Stimulated activated CD8-positive, alpha-beta memory T cell treated with anti-CD3 and anti-CD28 coated beads, Interleukin-4, amount 100 ng/mL, for 1 hour (primary cell): ENCODE measurements at regions not wholly inside any gene's neighbourhood (a gene's known extent, or its start where the extent isn't known, plus 50 kb on each side); places are given as distances from the start of the nearest gene placed in this dataset.
A peak's percentile ranks its signal among the peaks of the same experiment; 100 is the strongest.
"Not testable (repeated sequence)": the region's sequence is repeated elsewhere in the genome, so short reads cannot be mapped to it uniquely, and the experiment has no call there.

Source experiments
- DNase-seq, 2 donors: peaks; one replicate each; pipeline ENCODE4 v3.0.0-alpha.2; 2020; ENCODE audit warnings: low read depth in 2 of 2, low spot score in 1 of 2

GRCh38 chr6:141513830-141514229 lies 618.9 kb upstream of the GJE1 start:
- no peak for DNase-seq

- DNase-seq, result no peak
Measured at GRCh38 chr6:141510803-141511202, 621.9 kb upstream of the GJE1 start.

- not testable (repeated sequence) for DNase-seq
Measured at GRCh38 chr6:141506062-141506461, 626.7 kb upstream of the GJE1 start.

GRCh38 chr6:141504318-141504717 lies 628.4 kb upstream of the GJE1 start:
- DNase-seq, result not testable (repeated sequence)

GRCh38 chr6:141501616-141502015 lies 631.1 kb upstream of the GJE1 start:
- DNase-seq, result no peak

GRCh38 chr6:141498977-141499376 lies 633.7 kb upstream of the GJE1 start:
- DNase-seq, result no peak

- DNase-seq, result no peak
Measured at GRCh38 chr6:141492521-141493284, 640.0 kb upstream of the GJE1 start.

GRCh38 chr6:141491684-141492083 lies 641.0 kb upstream of the GJE1 start:
- no peak for DNase-seq

GRCh38 chr6:141490982-141491381 lies 641.7 kb upstream of the GJE1 start:
- no peak for DNase-seq

- no peak for DNase-seq
Measured at GRCh38 chr6:141488488-141488887, 644.2 kb upstream of the GJE1 start.

- no peak for DNase-seq
Measured at GRCh38 chr6:141486942-141487341, 645.8 kb upstream of the GJE1 start.

- DNase-seq, result no peak
Measured at GRCh38 chr6:141484711-141485110, 648.0 kb upstream of the GJE1 start.

- DNase-seq, result peak; percentile 9 to 23
Measured at GRCh38 chr6:141483598-141484061, 649.1 kb upstream of the GJE1 start.

GRCh38 chr6:141482796-141483597 lies 649.7 kb upstream of the GJE1 start:
- no peak for DNase-seq

- DNase-seq, result no peak
Measured at GRCh38 chr6:141475259-141475658, 657.5 kb upstream of the GJE1 start.

- no peak for DNase-seq
Measured at GRCh38 chr6:141472162-141472928, 660.4 kb upstream of the GJE1 start.

GRCh38 chr6:141470810-141471209 lies 661.9 kb upstream of the GJE1 start:
- DNase-seq, result no peak

- no peak for DNase-seq
Measured at GRCh38 chr6:141467881-141468280, 664.8 kb upstream of the GJE1 start.

- no peak for DNase-seq
Measured at GRCh38 chr6:141467041-141467440, 665.7 kb upstream of the GJE1 start.

- DNase-seq, result no peak
Measured at GRCh38 chr6:141464896-141465295, 667.8 kb upstream of the GJE1 start.

- no peak for DNase-seq
Measured at GRCh38 chr6:141464490-141464889, 668.2 kb upstream of the GJE1 start.
